ENCODE measurements at regions not wholly inside any gene's neighbourhood (a gene's known extent, or its start where the extent isn't known, plus 50 kb on each side); places are given as distances from the start of the nearest gene placed in this dataset.

DNA sequence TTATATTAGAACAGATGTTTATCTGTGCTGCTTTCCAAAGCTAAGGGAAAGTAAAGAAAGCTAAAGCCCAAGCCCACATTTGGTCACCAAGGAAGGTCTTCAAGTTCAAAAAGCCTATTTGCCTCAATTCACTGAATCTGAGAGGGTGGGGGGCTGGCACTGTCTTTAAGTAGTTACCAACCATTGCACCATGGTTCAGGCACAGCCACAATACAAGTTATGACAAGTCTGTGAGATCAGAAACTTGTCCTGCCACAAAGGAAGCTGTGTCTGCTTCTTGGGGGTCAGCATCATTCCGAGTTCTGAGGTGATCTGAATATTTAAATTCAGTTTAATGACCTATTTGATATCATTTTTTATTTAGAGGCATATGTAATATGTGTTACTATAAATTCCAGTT, 78.3 kb upstream of the OPRM1 start:
- TF ChIP-seq, protein P1, sequence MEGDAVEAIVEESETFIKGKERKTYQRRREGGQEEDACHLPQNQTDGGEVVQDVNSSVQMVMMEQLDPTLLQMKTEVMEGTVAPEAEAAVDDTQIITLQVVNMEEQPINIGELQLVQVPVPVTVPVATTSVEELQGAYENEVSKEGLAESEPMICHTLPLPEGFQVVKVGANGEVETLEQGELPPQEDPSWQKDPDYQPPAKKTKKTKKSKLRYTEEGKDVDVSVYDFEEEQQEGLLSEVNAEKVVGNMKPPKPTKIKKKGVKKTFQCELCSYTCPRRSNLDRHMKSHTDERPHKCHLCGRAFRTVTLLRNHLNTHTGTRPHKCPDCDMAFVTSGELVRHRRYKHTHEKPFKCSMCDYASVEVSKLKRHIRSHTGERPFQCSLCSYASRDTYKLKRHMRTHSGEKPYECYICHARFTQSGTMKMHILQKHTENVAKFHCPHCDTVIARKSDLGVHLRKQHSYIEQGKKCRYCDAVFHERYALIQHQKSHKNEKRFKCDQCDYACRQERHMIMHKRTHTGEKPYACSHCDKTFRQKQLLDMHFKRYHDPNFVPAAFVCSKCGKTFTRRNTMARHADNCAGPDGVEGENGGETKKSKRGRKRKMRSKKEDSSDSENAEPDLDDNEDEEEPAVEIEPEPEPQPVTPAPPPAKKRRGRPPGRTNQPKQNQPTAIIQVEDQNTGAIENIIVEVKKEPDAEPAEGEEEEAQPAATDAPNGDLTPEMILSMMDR (conservative IDR thresholded peaks at IDR 0.05), result no peak
- TF ChIP-seq ZFX (IDR thresholded peaks at IDR 0.05), result no peak
